ENCODE measurements at regions not wholly inside any gene's neighbourhood (a gene's known extent, or its start where the extent isn't known, plus 50 kb on each side); places are given as distances from the start of the nearest gene placed in this dataset.
A peak's percentile ranks its signal among the peaks of the same experiment; 100 is the strongest.

- H3K9me3 ChIP-seq, result no peaks in the 10 kb centered on the region
- TF ChIP-seq CTCF (IDR thresholded peaks at IDR 0.05), result no peak
- DNase-seq (peak; percentile 26), ATAC-seq (no peak)
- H3K36me3 ChIP-seq, result no peaks in the 10 kb centered on the region
- no peak overlapping the region for H3K4me3 ChIP-seq
- H3K27ac ChIP-seq, result no peak overlapping the region
- no peaks in the 10 kb centered on the region for H3K4me1 ChIP-seq
- intact Hi-C loops (cut with DNase I), result no loop called here
- no peaks in the 10 kb centered on the region for H3K27me3 ChIP-seq
Observed at GRCh38 chr13:112241288-112241687, 134.9 kb upstream of the SPACA7 start.

- Histone ChIP-seq H3K36me3 (no peaks in the 10 kb centered on the region), H3K9me3 (no peaks in the 10 kb centered on the region), H3K4me3 (no peak overlapping the region), H3K27me3 (no peaks in the 10 kb centered on the region), H3K27ac (no peak overlapping the region), H3K4me1 (no peaks in the 10 kb centered on the region)
- intact Hi-C loops (cut with DNase I), result no loop called here
- no peak for TF ChIP-seq CTCF (IDR thresholded peaks at IDR 0.05)
- DNase-seq (peak; percentile 8), ATAC-seq (no peak)
Observed at GRCh38 chr13:112242777-112243176, 133.4 kb upstream of the SPACA7 start.

DNA sequence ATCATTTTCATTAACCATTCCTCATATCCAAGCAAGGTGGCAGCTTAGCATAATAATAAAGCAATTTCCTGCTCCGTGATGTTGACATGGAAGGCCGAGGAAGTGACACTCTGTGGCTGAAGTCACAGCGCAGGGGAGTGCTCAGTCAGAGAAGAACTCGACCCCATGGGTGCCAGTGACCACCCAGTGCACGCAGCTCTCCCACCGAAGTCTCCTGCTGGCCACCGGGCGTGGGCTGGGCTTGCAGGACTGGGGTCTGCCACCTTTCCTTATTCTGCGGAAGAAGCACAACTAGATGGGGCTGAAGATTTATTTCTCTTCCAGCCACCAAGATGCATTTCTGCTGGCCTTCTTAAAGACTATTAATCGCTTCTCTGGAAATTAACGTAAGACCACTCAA lies 132.1 kb upstream of the SPACA7 start:
- no peak for TF ChIP-seq CTCF (IDR thresholded peaks at IDR 0.05)
- DNase-seq (peak; percentile 45), ATAC-seq (no peak)
- Histone ChIP-seq H3K9me3 (no peaks in the 10 kb centered on the region), H3K36me3 (no peaks in the 10 kb centered on the region), H3K27me3 (no peaks in the 10 kb centered on the region), H3K4me1 (no peaks in the 10 kb centered on the region), H3K4me3 (no peak overlapping the region), H3K27ac (no peak overlapping the region)
- intact Hi-C loops (cut with DNase I), result no loop called here

DNA sequence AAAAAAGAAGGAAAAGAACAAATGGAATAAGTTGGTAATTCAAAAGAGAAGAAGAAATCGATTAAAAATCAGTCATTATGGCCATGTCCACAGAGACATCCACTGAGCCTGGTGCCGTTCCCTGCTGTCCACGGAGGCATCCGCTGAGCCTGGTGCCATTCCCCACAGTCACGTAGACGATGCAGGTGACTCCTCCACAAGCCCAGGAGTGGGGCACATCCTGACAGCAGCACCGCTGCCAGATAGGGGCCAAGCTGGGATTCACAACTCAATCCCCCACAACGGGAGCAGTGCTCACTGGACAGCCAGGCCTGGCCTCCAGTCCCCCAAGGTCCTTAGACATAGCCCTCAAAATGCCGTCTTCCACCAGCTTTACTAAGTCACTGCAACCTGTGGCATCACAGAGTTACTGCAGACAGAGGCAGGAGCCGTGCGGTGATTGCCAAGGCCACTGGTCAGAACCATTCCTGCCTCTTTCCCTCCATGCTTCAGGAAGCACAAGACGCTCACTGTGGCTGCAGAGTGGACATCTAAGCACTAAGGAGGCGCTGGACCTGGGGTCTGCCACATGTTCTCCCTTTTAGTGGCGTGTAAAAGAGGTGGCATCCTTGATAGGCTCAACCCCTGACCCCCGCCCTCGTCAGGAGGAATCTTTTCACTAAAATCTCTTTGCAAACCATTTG lies 131.5 kb upstream of the SPACA7 start:
- Histone ChIP-seq H3K27me3 (no peaks in the 10 kb centered on the region), H3K4me3 (no peak overlapping the region), H3K36me3 (no peaks in the 10 kb centered on the region), H3K4me1 (no peaks in the 10 kb centered on the region), H3K27ac (no peak overlapping the region), H3K9me3 (no peaks in the 10 kb centered on the region)
- peak; percentile 56 for DNase-seq
- intact Hi-C loops (cut with DNase I), result no loop called here
- no peak for TF ChIP-seq CTCF (IDR thresholded peaks at IDR 0.05)
- no peak for ATAC-seq

- H3K27ac ChIP-seq, result no peak overlapping the region
- DNase-seq, result peak; percentile 41
- H3K9me3 ChIP-seq, result no peaks in the 10 kb centered on the region
- no peaks in the 10 kb centered on the region for H3K27me3 ChIP-seq
- TF ChIP-seq CTCF (IDR thresholded peaks at IDR 0.05), result no peak
- no peak for ATAC-seq
- intact Hi-C loops (cut with DNase I), result no loop called here
- no peak overlapping the region for H3K4me3 ChIP-seq
- no peaks in the 10 kb centered on the region for H3K36me3 ChIP-seq
- no peaks in the 10 kb centered on the region for H3K4me1 ChIP-seq
Observed at GRCh38 chr13:112245179-112245724, 130.9 kb upstream of the SPACA7 start.

Data from upper lobe of right lung (tissue), 1 donor.